ENCODE measurements at regions not wholly inside any gene's neighbourhood (a gene's known extent, or its start where the extent isn't known, plus 50 kb on each side); places are given as distances from the start of the nearest gene placed in this dataset.

- TF ChIP-seq SIRT6 (IDR thresholded peaks at IDR 0.05; ENCODE audit: low read length) = no peak
- no peak for TF ChIP-seq CEBPB (IDR thresholded peaks at IDR 0.05; ENCODE audit: low read depth, low read length)
- TF ChIP-seq KDM4A (IDR thresholded peaks at IDR 0.05; ENCODE audit: low read depth, low read length, severe bottlenecking) = no peak
These were observed 90.6 kb downstream of the SCP2D1 start (continued) for GRCh38 chr20:18904192-18904591.

Data from H1 (cell line).